IPS-15b (cell line): ENCODE measurements at regions not wholly inside any gene's neighbourhood (a gene's known extent, or its start where the extent isn't known, plus 50 kb on each side); places are given as distances from the start of the nearest gene placed in this dataset.

Source experiments
- H3K27me3 ChIP-seq: one replicate; pipeline ENCODE4 v1.6.1; 2013; ENCODE audit warnings: low read length; ENCODE audit not compliant: control insufficient read depth, insufficient read depth
- H3K36me3 ChIP-seq: one replicate; pipeline ENCODE4 v1.6.1; 2013; ENCODE audit warnings: low read length; ENCODE audit not compliant: control insufficient read depth, insufficient read depth
- H3K4me1 ChIP-seq: one replicate; pipeline ENCODE4 v1.6.1; 2013; ENCODE audit warnings: mild to moderate bottlenecking, low read length; ENCODE audit not compliant: control insufficient read depth, insufficient read depth
- H3K4me3 ChIP-seq: one replicate; pipeline ENCODE4 v1.5.1; 2013; ENCODE audit warnings: low read depth, low read length
- H3K9ac ChIP-seq: one replicate; pipeline ENCODE4 v1.6.1; 2013; ENCODE audit warnings: low read depth, mild to moderate bottlenecking, low read length
- H3K9me3 ChIP-seq: one replicate; pipeline ENCODE4 v1.6.1; 2013; ENCODE audit warnings: mild to moderate bottlenecking, low read length; ENCODE audit not compliant: control insufficient read depth, insufficient read depth

GRCh38 chr3:137382005-137382594 is 382.0 kb upstream of the SOX14 start:
- H3K36me3 ChIP-seq = no peaks in the 10 kb centered on the region
- H3K27me3 ChIP-seq = no peaks in the 10 kb centered on the region
- H3K4me1 ChIP-seq = no peaks in the 10 kb centered on the region
- no peak overlapping the region for H3K9ac ChIP-seq
- H3K9me3 ChIP-seq = no peaks in the 10 kb centered on the region
- H3K4me3 ChIP-seq = no peak overlapping the region

GRCh38 chr3:137385922-137386321 is 378.2 kb upstream of the SOX14 start:
- Histone ChIP-seq H3K27me3 (no peaks in the 10 kb centered on the region), H3K4me1 (no peaks in the 10 kb centered on the region), H3K36me3 (no peaks in the 10 kb centered on the region), H3K4me3 (no peak overlapping the region), H3K9me3 (no peaks in the 10 kb centered on the region), H3K9ac (no peak overlapping the region)

- Histone ChIP-seq H3K27me3 (no peaks in the 10 kb centered on the region), H3K9ac (no peak overlapping the region), H3K4me3 (no peak overlapping the region), H3K36me3 (peaks cover 4% of the 10 kb centered on the region), H3K4me1 (no peaks in the 10 kb centered on the region), H3K9me3 (peaks cover 3% of the 10 kb centered on the region)
Observed at GRCh38 chr3:137409584-137409983, 354.5 kb upstream of the SOX14 start.

GRCh38 chr3:137410028-137410427 is 354.1 kb upstream of the SOX14 start:
- peaks cover 3% of the 10 kb centered on the region for H3K9me3 ChIP-seq
- H3K4me3 ChIP-seq = no peak overlapping the region
- no peaks in the 10 kb centered on the region for H3K4me1 ChIP-seq
- peaks cover 4% of the 10 kb centered on the region for H3K36me3 ChIP-seq
- H3K9ac ChIP-seq = no peak overlapping the region
- H3K27me3 ChIP-seq = no peaks in the 10 kb centered on the region

- no peaks in the 10 kb centered on the region for H3K9me3 ChIP-seq
- no peaks in the 10 kb centered on the region for H3K27me3 ChIP-seq
- H3K9ac ChIP-seq = no peak overlapping the region
- H3K4me1 ChIP-seq = no peaks in the 10 kb centered on the region
- no peaks in the 10 kb centered on the region for H3K36me3 ChIP-seq
- H3K4me3 ChIP-seq = no peak overlapping the region
Observed at GRCh38 chr3:137420198-137420995, 343.7 kb upstream of the SOX14 start.

- H3K27me3 ChIP-seq = no peaks in the 10 kb centered on the region
- no peak overlapping the region for H3K4me3 ChIP-seq
- no peak overlapping the region for H3K9ac ChIP-seq
- H3K36me3 ChIP-seq = no peaks in the 10 kb centered on the region
- no peaks in the 10 kb centered on the region for H3K9me3 ChIP-seq
- H3K4me1 ChIP-seq = no peaks in the 10 kb centered on the region
Observed at GRCh38 chr3:137438561-137438960, 325.6 kb upstream of the SOX14 start.

GRCh38 chr3:137460944-137461343 is 303.2 kb upstream of the SOX14 start:
- H3K36me3 ChIP-seq = no peaks in the 10 kb centered on the region
- H3K4me1 ChIP-seq = no peaks in the 10 kb centered on the region
- H3K9me3 ChIP-seq = no peaks in the 10 kb centered on the region
- no peak overlapping the region for H3K9ac ChIP-seq
- H3K4me3 ChIP-seq = peak overlapping the region; percentile 27
- no peaks in the 10 kb centered on the region for H3K27me3 ChIP-seq

GRCh38 chr3:137463131-137463530 is 301.0 kb upstream of the SOX14 start:
- H3K4me3 ChIP-seq = no peak overlapping the region
- no peaks in the 10 kb centered on the region for H3K36me3 ChIP-seq
- H3K27me3 ChIP-seq = no peaks in the 10 kb centered on the region
- H3K4me1 ChIP-seq = peaks cover under 1% of the 10 kb centered on the region
- H3K9ac ChIP-seq = no peak overlapping the region
- no peaks in the 10 kb centered on the region for H3K9me3 ChIP-seq

GRCh38 chr3:137464341-137464740 is 299.8 kb upstream of the SOX14 start:
- Histone ChIP-seq H3K4me3 (no peak overlapping the region), H3K9ac (no peak overlapping the region), H3K27me3 (no peaks in the 10 kb centered on the region), H3K36me3 (no peaks in the 10 kb centered on the region), H3K4me1 (peaks cover 6% of the 10 kb centered on the region), H3K9me3 (no peaks in the 10 kb centered on the region)

GRCh38 chr3:137468446-137468845 is 295.7 kb upstream of the SOX14 start:
- no peaks in the 10 kb centered on the region for H3K36me3 ChIP-seq
- peaks cover 6% of the 10 kb centered on the region for H3K4me1 ChIP-seq
- H3K9me3 ChIP-seq = no peaks in the 10 kb centered on the region
- H3K27me3 ChIP-seq = no peaks in the 10 kb centered on the region
- H3K9ac ChIP-seq = no peak overlapping the region
- no peak overlapping the region for H3K4me3 ChIP-seq

GRCh38 chr3:137469263-137469662 is 294.9 kb upstream of the SOX14 start:
- H3K27me3 ChIP-seq = no peaks in the 10 kb centered on the region
- H3K36me3 ChIP-seq = no peaks in the 10 kb centered on the region
- no peaks in the 10 kb centered on the region for H3K9me3 ChIP-seq
- H3K9ac ChIP-seq = no peak overlapping the region
- H3K4me3 ChIP-seq = no peak overlapping the region
- H3K4me1 ChIP-seq = peaks cover 6% of the 10 kb centered on the region

GRCh38 chr3:137471130-137471529 is 293.0 kb upstream of the SOX14 start:
- H3K9me3 ChIP-seq = no peaks in the 10 kb centered on the region
- no peak overlapping the region for H3K9ac ChIP-seq
- H3K4me1 ChIP-seq = peaks cover 6% of the 10 kb centered on the region
- H3K4me3 ChIP-seq = no peak overlapping the region
- no peaks in the 10 kb centered on the region for H3K27me3 ChIP-seq
- H3K36me3 ChIP-seq = no peaks in the 10 kb centered on the region
